H1 (cell line): ENCODE measurements at regions not wholly inside any gene's neighbourhood (a gene's known extent, or its start where the extent isn't known, plus 50 kb on each side); places are given as distances from the start of the nearest gene placed in this dataset.

ENCODE experiments used
- CTCF ChIA-PET: fragments of 300-600 bp; sonication (Branson Sonifier 250); formaldehyde crosslinking; loops from one replicate; lab custom pipeline; 2021; ENCODE audit not compliant: partially characterized antibody; lab: Charles Lee
- POLR2A ChIA-PET: fragments of 300-600 bp; sonication (Branson Sonifier 250); formaldehyde crosslinking; loops from one replicate; lab custom pipeline; 2021; ENCODE audit warnings: inconsistent platforms; ENCODE audit not compliant: partially characterized antibody; lab: Charles Lee
- DNase-seq, 2 experiments: peaks; one replicate each; pipeline versions ENCODE4 v3.0.0 to v3.0.0-alpha.2; 2010 to 2022; ENCODE audit warnings: low spot score in 2 of 2, low read depth in 1 of 2, mixed read lengths in 1 of 2
- FAIRE-seq: peaks from 2 replicates; lab custom pipeline; 2011; peaks lifted over from hg19 to GRCh38; lab: Jason Lieb, UNC
- H2AFZ ChIP-seq: 2 replicates; pipeline ENCODE4 v1.8.1; 2012; ENCODE audit warnings: low read length, inconsistent platforms
- H2AK5ac ChIP-seq: 2 replicates; pipeline ENCODE4 v1.6.1; 2013; ENCODE audit warnings: low read depth, low read length
- H2BK120ac ChIP-seq: replicated peaks from 2 replicates; pipeline ENCODE3; 2013; ENCODE audit warnings: low read depth, low read length, inconsistent platforms
- H2BK12ac ChIP-seq: 2 replicates; pipeline ENCODE4 v1.6.1; 2013; ENCODE audit warnings: low read depth, low read length
- H2BK15ac ChIP-seq: 2 replicates; pipeline ENCODE4 v1.6.1; 2013; ENCODE audit warnings: low read length
- H2BK20ac ChIP-seq: 2 replicates; pipeline ENCODE4 v1.6.1; 2013; ENCODE audit warnings: low read length
- H2BK5ac ChIP-seq: 2 replicates; pipeline ENCODE4 v1.6.1; 2013; ENCODE audit warnings: low read depth, low read length
- H3K14ac ChIP-seq: 2 replicates; pipeline ENCODE4 v1.6.1; 2013; ENCODE audit warnings: inconsistent platforms; ENCODE audit not compliant: insufficient read length
- H3K18ac ChIP-seq: 2 replicates; pipeline ENCODE4 v1.6.1; 2013; ENCODE audit warnings: low read length; ENCODE audit errors: extremely low read depth
- H3K23ac ChIP-seq: 2 replicates; pipeline ENCODE4 v1.6.1; 2013; ENCODE audit warnings: inconsistent platforms; ENCODE audit not compliant: insufficient read length
- H3K23me2 ChIP-seq: 2 replicates; pipeline ENCODE4 v1.6.1; 2013; ENCODE audit warnings: low read depth, low read length
- H3K27ac ChIP-seq: 2 replicates; pipeline ENCODE4 v1.6.1; 2011; ENCODE audit warnings: low read depth, low read length, inconsistent platforms
- H3K27me3 ChIP-seq, 4 experiments: replicated peaks in 1 of 4; 1 replicate in 1 of 4; 2 replicates in 3 of 4; pipeline versions ENCODE4 v1.6.1 to v1.8.1; 2011 to 2013; ENCODE audit warnings: low read length in 3 of 4, mild to moderate bottlenecking in 3 of 4, inconsistent platforms in 2 of 4, mixed read lengths in 2 of 4, moderate library complexity in 1 of 4; ENCODE audit not compliant: control insufficient read depth in 3 of 4, insufficient read depth in 3 of 4; ENCODE audit errors: extremely low read depth in 1 of 4
- H3K36me3 ChIP-seq, 4 experiments: 2 replicates each; pipeline versions ENCODE4 v1.6.1 to v1.8.1; 2011 to 2013; ENCODE audit warnings: mild to moderate bottlenecking in 4 of 4, low read length in 3 of 4, moderate library complexity in 2 of 4, control low read depth in 1 of 4, inconsistent platforms in 1 of 4; ENCODE audit not compliant: insufficient read depth in 4 of 4, control insufficient read depth in 2 of 4
- H3K4ac ChIP-seq: replicated peaks from 2 replicates; pipeline ENCODE3; 2013; ENCODE audit warnings: low read length, low read depth, mixed read lengths, inconsistent platforms; ENCODE audit not compliant: insufficient read length
- H3K4me1 ChIP-seq, 4 experiments: replicated peaks in 1 of 4; 1 replicate in 1 of 4; 2 replicates in 3 of 4; pipeline versions ENCODE4 v1.6.1 to v1.8.1; 2011 to 2013; ENCODE audit warnings: low read length in 3 of 4, inconsistent platforms in 2 of 4, mixed read lengths in 1 of 4; ENCODE audit not compliant: insufficient read depth in 4 of 4, control insufficient read depth in 3 of 4
- H3K4me2 ChIP-seq, 2 experiments: 2 replicates each; pipeline versions ENCODE4 v1.6.1 to v1.8.1; 2011 to 2013; ENCODE audit warnings: low read depth in 2 of 2, low read length in 2 of 2, control low read depth in 1 of 2, inconsistent platforms in 1 of 2, mild to moderate bottlenecking in 1 of 2; ENCODE audit not compliant: insufficient read depth in 1 of 2
- H3K4me3 ChIP-seq, 4 experiments: fragments of 200-600, 300-600 bp in 1 of 4; sonication (generic), shearing (Covaris generic), sonication (Bioruptor Twin) in 1 of 4; 2 replicates each; pipeline versions ENCODE4 v1.5.1 to v1.8.1; 2011 to 2016; ENCODE audit warnings: low read length in 4 of 4, low read depth in 3 of 4, control low read depth in 2 of 4, inconsistent platforms in 2 of 4, mild to moderate bottlenecking in 2 of 4, mixed read lengths in 1 of 4, moderate library complexity in 1 of 4; ENCODE audit not compliant: insufficient read depth in 2 of 4; ENCODE audit errors: extremely low read depth in 1 of 4
- H3K56ac ChIP-seq: replicated peaks from 2 replicates; pipeline ENCODE3; 2013; ENCODE audit warnings: low read depth, mild to moderate bottlenecking, mixed read lengths, low read length, inconsistent platforms; ENCODE audit not compliant: insufficient read length
- H3K79me1 ChIP-seq: 2 replicates; pipeline ENCODE4 v1.6.1; 2013; ENCODE audit warnings: low read depth, low read length, control low read depth
- H3K79me2 ChIP-seq, 2 experiments: 2 replicates each; pipeline versions ENCODE4 v1.6.1 to v1.8.1; 2012 to 2013; ENCODE audit warnings: low read length in 2 of 2, mild to moderate bottlenecking in 2 of 2, inconsistent platforms in 1 of 2; ENCODE audit not compliant: insufficient read depth in 2 of 2, control insufficient read depth in 1 of 2
- H3K9ac ChIP-seq, 4 experiments: replicated peaks in 1 of 4; 1 replicate in 1 of 4; 2 replicates in 3 of 4; pipeline versions ENCODE4 v1.6.1 to v1.8.1; 2011 to 2013; ENCODE audit warnings: low read depth in 3 of 4, low read length in 3 of 4, control low read depth in 2 of 4, mild to moderate bottlenecking in 2 of 4, moderate library complexity in 2 of 4, inconsistent platforms in 1 of 4; ENCODE audit errors: extremely low read depth in 1 of 4
- H3K9me3 ChIP-seq, 2 experiments: 2 replicates each; pipeline versions ENCODE4 v1.6.1 to v1.8.1; 2012 to 2013; ENCODE audit warnings: mild to moderate bottlenecking in 2 of 2, moderate library complexity in 2 of 2, control low read depth in 1 of 2, inconsistent platforms in 1 of 2, low read depth in 1 of 2, low read length in 1 of 2, mixed read lengths in 1 of 2; ENCODE audit not compliant: insufficient read depth in 2 of 2
- H4K20me1 ChIP-seq, 2 experiments: replicated peaks in 1 of 2; 2 replicates each; pipeline versions ENCODE3 to v1.8.1; 2011 to 2013; ENCODE audit warnings: inconsistent platforms in 2 of 2, low read length in 2 of 2, mild to moderate bottlenecking in 1 of 2; ENCODE audit not compliant: insufficient read depth in 2 of 2, control insufficient read depth in 1 of 2
- H4K5ac ChIP-seq: 2 replicates; pipeline ENCODE4 v1.6.1; 2013; ENCODE audit warnings: low read length, low read depth, mixed read lengths, inconsistent platforms; ENCODE audit not compliant: insufficient read length
- H4K8ac ChIP-seq: 2 replicates; pipeline ENCODE4 v1.8.0; 2013; ENCODE audit warnings: mild to moderate bottlenecking, moderate library complexity, low read length, inconsistent platforms; ENCODE audit not compliant: insufficient read depth; ENCODE audit errors: extremely low read depth
- H4K91ac ChIP-seq: replicated peaks from 2 replicates; pipeline ENCODE3; 2013; ENCODE audit warnings: low read length, mixed read lengths, inconsistent platforms; ENCODE audit not compliant: insufficient read length
- BRCA1 ChIP-seq: IDR thresholded peaks from 2 replicates; pipeline ENCODE4 v1.6.1; 2012; ENCODE audit warnings: low read depth, low read length, improper control_type of control experiment
- KDM1A ChIP-seq: fragments of 200-600, 300-600 bp; sonication (generic); IDR thresholded peaks from 2 replicates; pipeline ENCODE4 v1.7.1; 2016; ENCODE audit warnings: mild to moderate bottlenecking, low read length, borderline replicate concordance
- RBBP5 ChIP-seq: IDR thresholded peaks from 2 replicates; pipeline ENCODE4 v1.7.1; 2012; ENCODE audit warnings: low read depth, mild to moderate bottlenecking, inconsistent platforms, low read length, moderate library complexity, borderline replicate concordance
- RXRA ChIP-seq: IDR thresholded peaks from 2 replicates; pipeline ENCODE4 v1.6.1; 2011; ENCODE audit warnings: low read depth, mild to moderate bottlenecking, low read length, moderate library complexity; ENCODE audit not compliant: insufficient read depth
- SAP30 ChIP-seq: fragments of 300-600 bp; sonication (generic); IDR thresholded peaks from 2 replicates; pipeline ENCODE4 v1.7.1; 2012; ENCODE audit warnings: low read length, moderate library complexity, mild to moderate bottlenecking, inconsistent platforms; ENCODE audit not compliant: insufficient read depth, insufficient replicate concordance
- SIX5 ChIP-seq: IDR thresholded peaks from 2 replicates; pipeline ENCODE4 v1.6.1; 2011; ENCODE audit warnings: mild to moderate bottlenecking, low read depth, low read length
- SP4 ChIP-seq: IDR thresholded peaks from 2 replicates; pipeline ENCODE4 v1.6.1; 2012; ENCODE audit warnings: low read length, inconsistent platforms
- SRF ChIP-seq: IDR thresholded peaks from 2 replicates; pipeline ENCODE4 v1.6.1; 2011; ENCODE audit warnings: mild to moderate bottlenecking, low read depth, low read length, moderate library complexity
- SUZ12 ChIP-seq: fragments of 200-600 bp; sonication (generic); IDR thresholded peaks from 2 replicates; pipeline ENCODE4 v1.6.1; 2012; ENCODE audit warnings: mild to moderate bottlenecking, inconsistent platforms, low read length, moderate library complexity, mixed read lengths
- TAF7 ChIP-seq: optimal IDR thresholded peaks from 2 replicates; pipeline ENCODE3; 2011; ENCODE audit warnings: low read depth, mild to moderate bottlenecking, inconsistent platforms, low read length, moderate library complexity, borderline replicate concordance
- WGBS, 2 experiments: shearing (Covaris generic) in 1 of 2; methylation state at CpG; one replicate each; pipeline versions ENCODE4 v1.1.6 to v1.1.7; 2013 to 2015; ENCODE audit warnings: low lambda C conversion rate in 2 of 2, mixed read lengths in 2 of 2, inconsistent platforms in 1 of 2, low coverage in 1 of 2, missing lambda C conversion rate in 1 of 2; ENCODE audit not compliant: insufficient replicate concordance in 2 of 2, insufficient coverage in 1 of 2, insufficient read length in 1 of 2; ENCODE audit errors: extremely low coverage in 1 of 2, missing lambda C conversion rate in 1 of 2; 5-methylcytosine and 5-hydroxymethylcytosine counted together

DNA sequence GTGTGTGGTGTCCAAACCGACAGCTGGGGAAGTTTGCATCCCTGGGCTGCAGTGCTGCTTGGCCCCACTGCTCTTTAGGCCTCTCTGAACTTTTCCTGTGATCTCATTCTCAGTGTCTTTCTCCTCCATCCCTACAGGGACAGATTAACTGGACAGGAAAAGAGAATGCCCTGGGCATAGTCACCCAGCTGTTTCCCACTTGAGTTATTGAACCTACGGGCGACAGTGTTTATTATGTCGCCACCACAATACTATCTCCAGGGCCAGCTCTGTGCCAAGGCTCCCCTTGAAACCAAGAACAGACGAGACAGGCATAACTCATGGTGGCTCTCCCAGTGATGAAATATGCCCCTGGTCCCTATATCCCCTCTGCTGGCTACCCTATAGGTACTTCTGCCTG lies 147.8 kb upstream of the EPHA7 start:
- H4K8ac ChIP-seq = no peak overlapping the region
- H4K20me1 ChIP-seq = no peaks in the 10 kb centered on the region
- no peak for DNase-seq
- CTCF ChIA-PET = no interaction called here
- no peak overlapping the region for H3K27ac ChIP-seq
- H3K23ac ChIP-seq = no peak overlapping the region
- H3K4me2 ChIP-seq = no peak overlapping the region
- no peak overlapping the region for H3K4me3 ChIP-seq
- H2BK20ac ChIP-seq = no peak overlapping the region
- H2BK5ac ChIP-seq = no peak overlapping the region
- H2AFZ ChIP-seq = no peak overlapping the region
- H4K91ac ChIP-seq = no peak overlapping the region
- no peak overlapping the region for H2BK12ac ChIP-seq
- POLR2A ChIA-PET = no interaction called here
- no peak overlapping the region for H3K18ac ChIP-seq
- H3K27me3 ChIP-seq = no peaks in the 10 kb centered on the region
- no peaks in the 10 kb centered on the region for H3K79me2 ChIP-seq
- H3K79me1 ChIP-seq = no peaks in the 10 kb centered on the region
- no peaks in the 10 kb centered on the region for H3K36me3 ChIP-seq
- no peak for FAIRE-seq
- H4K5ac ChIP-seq = no peak overlapping the region
- 85% methylated on average over 5 of the region's 5 CpGs; no CpG with 5 or more reads in 1 of the 2 experiments for WGBS, 2 experiments
- H2AK5ac ChIP-seq = no peak overlapping the region
- no peak overlapping the region for H3K14ac ChIP-seq
- H2BK15ac ChIP-seq = no peak overlapping the region
- no peak overlapping the region for H2BK120ac ChIP-seq
- no peak overlapping the region for H3K56ac ChIP-seq
- no peaks in the 10 kb centered on the region for H3K9me3 ChIP-seq
- H3K23me2 ChIP-seq = no peaks in the 10 kb centered on the region
- H3K4me1 ChIP-seq = no peaks in the 10 kb centered on the region
- H3K4ac ChIP-seq = no peak overlapping the region
- H3K9ac ChIP-seq = no peak overlapping the region
- TF ChIP-seq SP4 (no peak), SAP30 (no peak), SIX5 (no peak), KDM1A (no peak), TAF7 (no peak), BRCA1 (no peak), SRF (no peak), RBBP5 (no peak), SUZ12 (no peak), RXRA (no peak)
